Panc1 (cell line): ENCODE measurements at regions not wholly inside any gene's neighbourhood (a gene's known extent, or its start where the extent isn't known, plus 50 kb on each side); places are given as distances from the start of the nearest gene placed in this dataset.

Experiments
- CTCF ChIP-seq: fragments of 450-650 bp; IDR thresholded peaks from 2 replicates; pipeline ENCODE4 v1.5.1; 2017; ENCODE audit warnings: mild to moderate bottlenecking
- POLR2AphosphoS5 ChIP-seq: IDR thresholded peaks from 2 replicates; pipeline ENCODE4 v1.6.1; 2012; ENCODE audit warnings: mild to moderate bottlenecking, low read depth, low read length, moderate library complexity
- REST ChIP-seq, 2 experiments: IDR thresholded peaks; 2 replicates each; pipeline ENCODE4 v1.6.1; 2011 to 2012; ENCODE audit warnings: low read depth in 2 of 2, control low read depth in 1 of 2, low read length in 1 of 2, mild to moderate bottlenecking in 1 of 2, moderate library complexity in 1 of 2; ENCODE audit not compliant: insufficient read depth in 1 of 2
- SIN3A ChIP-seq: IDR thresholded peaks from 2 replicates; pipeline ENCODE4 v1.6.1; 2012; ENCODE audit warnings: low read depth, mild to moderate bottlenecking, low read length, moderate library complexity, borderline replicate concordance; ENCODE audit not compliant: insufficient read depth
- TCF7L2 ChIP-seq: IDR thresholded peaks from 2 replicates; pipeline ENCODE4 v1.6.1; 2011; ENCODE audit warnings: mild to moderate bottlenecking, low read depth, low read length, inconsistent platforms

- TF ChIP-seq TCF7L2 (no peak), POLR2AphosphoS5 (no peak), CTCF (no peak), REST (IDR thresholded peaks at IDR 0.05; ENCODE audit: insufficient read depth in 1 of 2, low read depth in 2 of 2, low read length in 1 of 2) (no peak), SIN3A (no peak)
Measured at GRCh38 chr1:38786040-38786436, 73.5 kb downstream of the RRAGC start.
